Spleen (tissue), 11 donors: ENCODE measurements at regions not wholly inside any gene's neighbourhood (a gene's known extent, or its start where the extent isn't known, plus 50 kb on each side); places are given as distances from the start of the nearest gene placed in this dataset.

Source experiments
- DNase-seq: peaks from one replicate; pipeline ENCODE4 v3.0.0-alpha.2; 2020
- H3K27ac ChIP-seq, 8 donors: fragments of 200-600 bp; sonication (generic) in 7 of 8; 1 replicate in 4 of 8; 2 replicates in 4 of 8; pipeline versions ENCODE4 v1.5.0 to v1.8.0; 2016 to 2021; ENCODE audit warnings: inconsistent platforms in 4 of 8, mild to moderate bottlenecking in 4 of 8, moderate library complexity in 1 of 8
- H3K27me3 ChIP-seq, 7 donors: fragments of 200-600 bp; sonication (generic) in 6 of 7; replicated peaks in 1 of 7; 1 replicate in 4 of 7; 2 replicates in 3 of 7; pipeline versions ENCODE4 v1.5.0 to v1.8.0; 2016 to 2021; ENCODE audit warnings: inconsistent platforms in 3 of 7, mild to moderate bottlenecking in 1 of 7
- H3K36me3 ChIP-seq, 6 donors: fragments of 200-600 bp; sonication (generic) in 5 of 6; 1 replicate in 4 of 6; 2 replicates in 2 of 6; pipeline versions ENCODE4 v1.5.0 to v1.8.0; 2016 to 2021; ENCODE audit warnings: inconsistent platforms in 2 of 6
- H3K4me1 ChIP-seq, 6 donors: fragments of 200-600 bp; sonication (generic) in 5 of 6; 1 replicate in 3 of 6; 2 replicates in 3 of 6; pipeline versions ENCODE4 v1.5.0 to v1.8.0; 2016 to 2021; ENCODE audit warnings: inconsistent platforms in 3 of 6
- H3K4me3 ChIP-seq, 8 donors: fragments of 200-600 bp; sonication (generic) in 7 of 8; 1 replicate in 4 of 8; 2 replicates in 4 of 8; pipeline versions ENCODE4 v1.5.0 to v1.8.0; 2016 to 2021; ENCODE audit warnings: inconsistent platforms in 4 of 8, mild to moderate bottlenecking in 4 of 8, moderate library complexity in 2 of 8
- H3K9me3 ChIP-seq, 8 donors: fragments of 200-600 bp; sonication (generic) in 7 of 8; 1 replicate in 4 of 8; 2 replicates in 4 of 8; pipeline versions ENCODE4 v1.5.0 to v1.8.0; 2016 to 2021; ENCODE audit warnings: inconsistent platforms in 4 of 8
- POLR2A ChIP-seq, 3 donors: fragments of 450-650 bp; IDR thresholded peaks; one replicate each; pipeline ENCODE4 v1.5.1; 2017; ENCODE audit warnings: antibody characterized with exemption in 3 of 3, mild to moderate bottlenecking in 1 of 3
- POLR2AphosphoS5 ChIP-seq, 3 donors: sonication (generic); formaldehyde crosslinking; IDR thresholded peaks; one replicate each; pipeline ENCODE4 v1.5.1; 2017; ENCODE audit warnings: antibody characterized with exemption in 3 of 3
- WGBS, 5 donors: extraction: QIAGEN DNeasy Blood & Tissue Kit in 3 of 5; methylation state at CpG; one replicate each; pipeline versions ENCODE4 v1.1.5 to v1.1.7; 2013 to 2018; 5-methylcytosine and 5-hydroxymethylcytosine counted together
- intact Hi-C: fragments of 100-400 bp; cut with DNase I; formaldehyde crosslinking; loops from one replicate; pipeline ENCODE4 v1.15.0; 2023; ENCODE audit warnings: low total_unique reads
- TF ChIP-seq, protein P1 (sequence below), 11 experiments: fragments of 200-600 bp in 7 of 11; fragments of 450-650 bp in 4 of 11; sonication (generic) in 4 of 11; IDR thresholded peaks in 8 of 11; conservative IDR thresholded peaks in 3 of 11; 1 replicate in 7 of 11; 2 replicates in 4 of 11; pipeline versions ENCODE4 v1.4.0 to v1.8.0; 2016 to 2021; ENCODE audit warnings: antibody characterized with exemption in 11 of 11, inconsistent platforms in 4 of 11, mild to moderate bottlenecking in 1 of 11
- donor health status: healthy with polysubstance abuse.
- donor health status: DM: no; HTN: no; CAD: no; lungs with moderate emphysema.
- donor health status: DM: no; HTN: no; CAD: no.
- donor health status: Bipolar disorder and iron deficiency.
- donor health status: healthy.
- donor health status: DM: no; HTN: no; CAD: no.
- donor health status: DM: yes; HTN: yes; CAD: no.

GRCh38 chr6:1228754-1229191 lies 83.1 kb upstream of the FOXQ1 start:
- WGBS, 5 donors, result 79 to 90% (median 88%) methylated on average over 9 of the region's 9 CpGs
- H3K27me3 ChIP-seq, result peaks cover 0 to 29% (median 0%) of the 10 kb centered on the region in 7 donors
- H3K36me3 ChIP-seq, result no peaks in the 10 kb centered on the region
- TF ChIP-seq, protein P1, sequence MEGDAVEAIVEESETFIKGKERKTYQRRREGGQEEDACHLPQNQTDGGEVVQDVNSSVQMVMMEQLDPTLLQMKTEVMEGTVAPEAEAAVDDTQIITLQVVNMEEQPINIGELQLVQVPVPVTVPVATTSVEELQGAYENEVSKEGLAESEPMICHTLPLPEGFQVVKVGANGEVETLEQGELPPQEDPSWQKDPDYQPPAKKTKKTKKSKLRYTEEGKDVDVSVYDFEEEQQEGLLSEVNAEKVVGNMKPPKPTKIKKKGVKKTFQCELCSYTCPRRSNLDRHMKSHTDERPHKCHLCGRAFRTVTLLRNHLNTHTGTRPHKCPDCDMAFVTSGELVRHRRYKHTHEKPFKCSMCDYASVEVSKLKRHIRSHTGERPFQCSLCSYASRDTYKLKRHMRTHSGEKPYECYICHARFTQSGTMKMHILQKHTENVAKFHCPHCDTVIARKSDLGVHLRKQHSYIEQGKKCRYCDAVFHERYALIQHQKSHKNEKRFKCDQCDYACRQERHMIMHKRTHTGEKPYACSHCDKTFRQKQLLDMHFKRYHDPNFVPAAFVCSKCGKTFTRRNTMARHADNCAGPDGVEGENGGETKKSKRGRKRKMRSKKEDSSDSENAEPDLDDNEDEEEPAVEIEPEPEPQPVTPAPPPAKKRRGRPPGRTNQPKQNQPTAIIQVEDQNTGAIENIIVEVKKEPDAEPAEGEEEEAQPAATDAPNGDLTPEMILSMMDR (IDR thresholded peaks at IDR 0.05 in 8 of 11, conservative IDR thresholded peaks at IDR 0.05 in 3 of 11), result no peak
- TF ChIP-seq POLR2A (IDR thresholded peaks at IDR 0.05) (no peak), POLR2AphosphoS5 (IDR thresholded peaks at IDR 0.05) (no peak)
- no peak overlapping the region for H3K4me3 ChIP-seq
- no peak for DNase-seq
- H3K27ac ChIP-seq, result no peak overlapping the region
- no peaks in the 10 kb centered on the region for H3K9me3 ChIP-seq
- H3K4me1 ChIP-seq, result no peaks in the 10 kb centered on the region
- intact Hi-C loops, result no loop called here

GRCh38 chr6:1227935-1228753 lies 83.8 kb upstream of the FOXQ1 start:
- Histone ChIP-seq H3K36me3 (no peaks in the 10 kb centered on the region), H3K27ac (no peak overlapping the region), H3K9me3 (no peaks in the 10 kb centered on the region), H3K27me3 (peaks cover 0 to 28% (median 0%) of the 10 kb centered on the region in 7 donors), H3K4me1 (no peaks in the 10 kb centered on the region), H3K4me3 (no peak overlapping the region)
- TF ChIP-seq, protein P1 (IDR thresholded peaks at IDR 0.05 in 8 of 11, conservative IDR thresholded peaks at IDR 0.05 in 3 of 11), result no peak
- no peak for TF ChIP-seq POLR2A (IDR thresholded peaks at IDR 0.05)
- TF ChIP-seq POLR2AphosphoS5 (IDR thresholded peaks at IDR 0.05), result no peak
- 76 to 86% (median 82%) methylated on average over 16 of the region's 16 CpGs for WGBS, 5 donors
- intact Hi-C loops, result no loop called here
- no peak for DNase-seq

DNA sequence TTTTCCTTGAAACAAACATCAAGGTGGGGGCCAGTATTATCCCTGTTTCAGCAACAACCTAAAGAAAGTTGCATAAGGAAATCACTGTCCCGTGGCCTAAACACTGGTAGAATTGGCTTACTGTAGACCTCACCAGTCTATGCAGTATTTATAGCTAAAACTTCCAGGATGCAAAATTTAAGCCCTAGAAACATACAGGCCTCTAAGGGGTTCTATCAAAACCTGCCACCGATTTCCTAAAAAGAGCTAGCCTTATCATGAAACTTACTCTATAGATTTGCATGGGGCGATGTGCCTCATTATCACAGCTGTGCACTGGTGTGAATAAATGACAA lies 84.3 kb upstream of the FOXQ1 start:
- TF ChIP-seq, protein P1 (IDR thresholded peaks at IDR 0.05 in 8 of 11, conservative IDR thresholded peaks at IDR 0.05 in 3 of 11), result no peak
- no peak for TF ChIP-seq POLR2AphosphoS5 (IDR thresholded peaks at IDR 0.05)
- TF ChIP-seq POLR2A (IDR thresholded peaks at IDR 0.05), result no peak
- Histone ChIP-seq H3K27me3 (peaks cover 0 to 28% (median 0%) of the 10 kb centered on the region in 7 donors), H3K4me3 (no peak overlapping the region), H3K9me3 (no peaks in the 10 kb centered on the region), H3K4me1 (no peaks in the 10 kb centered on the region), H3K36me3 (no peaks in the 10 kb centered on the region), H3K27ac (no peak overlapping the region)
- intact Hi-C loops, result no loop called here
- 75 to 91% (median 86%) methylated on average over 2 to 3 of the region's 3 CpGs for WGBS, 5 donors
- no peak for DNase-seq

DNA sequence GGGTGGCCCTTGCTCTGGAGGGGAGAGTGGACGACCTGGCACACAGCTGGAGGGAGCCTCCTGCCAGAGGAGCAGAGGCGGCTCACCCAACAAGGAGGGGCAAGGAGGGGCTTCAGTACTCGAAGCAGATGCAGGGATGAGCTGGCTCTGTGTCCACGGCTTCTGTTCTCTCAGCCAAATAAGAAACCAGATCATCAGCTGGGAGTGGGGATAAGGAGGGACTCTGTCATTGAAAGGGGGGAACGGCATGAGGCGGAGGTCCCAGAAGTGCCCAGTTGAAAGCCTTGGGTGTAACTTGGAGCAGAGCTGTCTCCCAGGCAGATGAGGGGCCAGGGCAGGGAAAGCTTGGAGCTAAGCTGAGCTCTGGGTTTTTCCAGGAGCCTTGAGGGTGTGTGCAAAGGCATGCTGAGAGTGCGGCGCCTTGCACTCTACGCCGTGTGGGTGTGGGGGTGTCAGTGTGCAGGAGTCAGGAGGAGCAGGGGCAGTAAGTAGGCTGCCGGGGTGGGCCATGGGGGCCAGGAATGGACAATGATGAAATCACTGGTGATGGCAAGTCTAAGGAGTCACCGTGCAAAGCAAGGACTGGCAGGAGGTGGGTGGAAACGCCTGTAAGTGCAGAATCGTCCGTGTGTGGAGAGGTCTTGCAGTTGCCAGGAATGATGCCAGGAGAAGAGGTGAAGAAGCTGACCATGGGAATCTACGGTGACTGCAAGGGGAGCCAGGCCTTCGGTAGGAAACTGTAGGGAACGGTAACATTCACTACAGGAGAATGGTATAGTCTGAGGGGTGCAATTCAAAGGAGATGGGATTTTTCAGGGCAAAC lies 85.4 kb upstream of the FOXQ1 start:
- peaks cover 0 to 22% (median 0%) of the 10 kb centered on the region in 7 donors for H3K27me3 ChIP-seq
- no peaks in the 10 kb centered on the region for H3K4me1 ChIP-seq
- no peak overlapping the region for H3K27ac ChIP-seq
- TF ChIP-seq POLR2AphosphoS5 (IDR thresholded peaks at IDR 0.05) (no peak), POLR2A (IDR thresholded peaks at IDR 0.05) (no peak)
- TF ChIP-seq, protein P1 (IDR thresholded peaks at IDR 0.05 in 8 of 11, conservative IDR thresholded peaks at IDR 0.05 in 3 of 11), result no peak
- no peaks in the 10 kb centered on the region for H3K9me3 ChIP-seq
- intact Hi-C loops, result no loop called here
- no peaks in the 10 kb centered on the region for H3K36me3 ChIP-seq
- DNase-seq, result no peak
- H3K4me3 ChIP-seq, result no peak overlapping the region
- 81 to 85% (median 82%) methylated on average over 18 of the region's 18 CpGs for WGBS, 5 donors
